ENCODE measurements at regions not wholly inside any gene's neighbourhood (a gene's known extent, or its start where the extent isn't known, plus 50 kb on each side); places are given as distances from the start of the nearest gene placed in this dataset.
"Not testable (repeated sequence)": the region's sequence is repeated elsewhere in the genome, so short reads cannot be mapped to it uniquely, and the experiment has no call there.

DNA sequence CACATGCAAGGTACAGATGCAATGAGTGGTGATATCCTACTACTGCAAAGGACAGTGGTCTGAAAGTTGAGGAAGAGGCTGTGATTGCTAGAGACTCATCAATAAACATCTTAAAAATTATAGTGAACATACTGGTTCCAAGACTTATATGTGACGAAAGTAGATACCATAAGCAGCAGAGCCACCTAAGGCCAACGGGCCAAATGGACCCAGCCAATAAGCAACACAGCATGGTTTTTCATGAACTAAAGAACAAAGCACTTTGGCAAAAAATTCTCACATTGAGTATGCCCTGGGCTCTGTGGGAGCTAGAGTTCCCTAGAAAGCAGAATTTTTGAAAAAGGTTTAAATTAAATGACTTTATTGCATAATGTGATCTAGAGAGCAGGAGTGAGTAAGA lies 272.1 kb downstream of the SI start:
- Histone ChIP-seq H3K9ac (ENCODE audit: insufficient read depth, low read length) (no peak overlapping the region), H2AFZ (ENCODE audit: low read length) (no peak overlapping the region), H4K20me1 (ENCODE audit: control insufficient read depth, extremely low read depth, insufficient read depth, low read length) (no peaks in the 10 kb centered on the region), H3K4me2 (ENCODE audit: extremely low read depth, insufficient read depth, low read length) (no peak overlapping the region), H3K27me3 (ENCODE audit: control insufficient read depth, insufficient read depth, low read length) (no peaks in the 10 kb centered on the region), H3K4me3 (replicated peaks in 1 of 4; ENCODE audit: control extremely low read depth in 1 of 4, insufficient read depth in 1 of 4, low read depth in 3 of 4, low read length in 4 of 4) (no peak overlapping the region), H3K79me2 (ENCODE audit: control insufficient read depth, insufficient read depth, low read length) (no peaks in the 10 kb centered on the region), H3K4me1 (ENCODE audit: control insufficient read depth, extremely low read depth, insufficient read depth, low read length) (no peaks in the 10 kb centered on the region), H3K9me3 (ENCODE audit: control insufficient read depth, insufficient read depth, low read depth, low read length) (no peaks in the 10 kb centered on the region), H3K27ac (ENCODE audit: insufficient read depth, low read length) (no peak overlapping the region), H3K36me3 (ENCODE audit: control insufficient read depth, insufficient read depth, low read length) (no peaks in the 10 kb centered on the region)
- no peak for TF ChIP-seq EZH2 (IDR thresholded peaks at IDR 0.05; ENCODE audit: low read length, missing control alignments)
- no peak for DNase-seq (ENCODE audit: low read depth in 2 of 2)

DNA sequence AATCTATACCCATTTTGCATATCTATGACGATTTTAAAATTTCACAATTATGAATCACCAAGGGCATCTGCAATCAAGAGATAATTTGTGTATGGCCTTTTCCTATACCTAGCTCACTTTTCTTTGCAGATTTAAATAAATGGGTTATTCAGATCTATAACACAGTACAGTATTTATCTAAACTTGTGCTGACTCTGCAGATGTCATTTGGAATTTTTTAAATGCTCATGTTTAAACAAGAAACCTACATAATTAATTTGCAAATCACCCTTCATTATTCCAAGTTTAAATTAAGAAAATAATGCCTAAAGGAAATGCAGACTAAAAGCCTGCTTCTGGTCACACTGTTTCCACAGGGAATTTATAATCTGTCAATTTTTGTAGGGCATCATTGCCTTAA lies 284.2 kb downstream of the SI start:
- TF ChIP-seq EZH2 (IDR thresholded peaks at IDR 0.05; ENCODE audit: low read length, missing control alignments), result no peak
- TF ChIP-seq, protein P1, sequence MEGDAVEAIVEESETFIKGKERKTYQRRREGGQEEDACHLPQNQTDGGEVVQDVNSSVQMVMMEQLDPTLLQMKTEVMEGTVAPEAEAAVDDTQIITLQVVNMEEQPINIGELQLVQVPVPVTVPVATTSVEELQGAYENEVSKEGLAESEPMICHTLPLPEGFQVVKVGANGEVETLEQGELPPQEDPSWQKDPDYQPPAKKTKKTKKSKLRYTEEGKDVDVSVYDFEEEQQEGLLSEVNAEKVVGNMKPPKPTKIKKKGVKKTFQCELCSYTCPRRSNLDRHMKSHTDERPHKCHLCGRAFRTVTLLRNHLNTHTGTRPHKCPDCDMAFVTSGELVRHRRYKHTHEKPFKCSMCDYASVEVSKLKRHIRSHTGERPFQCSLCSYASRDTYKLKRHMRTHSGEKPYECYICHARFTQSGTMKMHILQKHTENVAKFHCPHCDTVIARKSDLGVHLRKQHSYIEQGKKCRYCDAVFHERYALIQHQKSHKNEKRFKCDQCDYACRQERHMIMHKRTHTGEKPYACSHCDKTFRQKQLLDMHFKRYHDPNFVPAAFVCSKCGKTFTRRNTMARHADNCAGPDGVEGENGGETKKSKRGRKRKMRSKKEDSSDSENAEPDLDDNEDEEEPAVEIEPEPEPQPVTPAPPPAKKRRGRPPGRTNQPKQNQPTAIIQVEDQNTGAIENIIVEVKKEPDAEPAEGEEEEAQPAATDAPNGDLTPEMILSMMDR (conservative IDR thresholded peaks at IDR 0.05 in 1 of 2, IDR thresholded peaks at IDR 0.05 in 1 of 2; ENCODE audit: low read depth in 1 of 2, low read length in 2 of 2), result no peak
- Histone ChIP-seq H3K9ac (ENCODE audit: insufficient read depth, low read length) (no peak overlapping the region), H4K20me1 (ENCODE audit: control insufficient read depth, extremely low read depth, insufficient read depth, low read length) (no peaks in the 10 kb centered on the region), H3K4me2 (ENCODE audit: extremely low read depth, insufficient read depth, low read length) (no peak overlapping the region), H3K27me3 (ENCODE audit: control insufficient read depth, insufficient read depth, low read length) (no peaks in the 10 kb centered on the region), H3K79me2 (ENCODE audit: control insufficient read depth, insufficient read depth, low read length) (no peaks in the 10 kb centered on the region), H3K9me3 (ENCODE audit: control insufficient read depth, insufficient read depth, low read depth, low read length) (no peaks in the 10 kb centered on the region), H3K36me3 (ENCODE audit: control insufficient read depth, insufficient read depth, low read length) (no peaks in the 10 kb centered on the region), H3K4me1 (ENCODE audit: control insufficient read depth, extremely low read depth, insufficient read depth, low read length) (no peaks in the 10 kb centered on the region), H2AFZ (ENCODE audit: low read length) (no peak overlapping the region), H3K27ac (ENCODE audit: insufficient read depth, low read length) (no peak overlapping the region), H3K4me3 (replicated peaks in 1 of 4; ENCODE audit: control extremely low read depth in 1 of 4, insufficient read depth in 1 of 4, low read depth in 3 of 4, low read length in 4 of 4) (no peak overlapping the region)
- DNase-seq (ENCODE audit: low read depth in 2 of 2), result no peak

DNA sequence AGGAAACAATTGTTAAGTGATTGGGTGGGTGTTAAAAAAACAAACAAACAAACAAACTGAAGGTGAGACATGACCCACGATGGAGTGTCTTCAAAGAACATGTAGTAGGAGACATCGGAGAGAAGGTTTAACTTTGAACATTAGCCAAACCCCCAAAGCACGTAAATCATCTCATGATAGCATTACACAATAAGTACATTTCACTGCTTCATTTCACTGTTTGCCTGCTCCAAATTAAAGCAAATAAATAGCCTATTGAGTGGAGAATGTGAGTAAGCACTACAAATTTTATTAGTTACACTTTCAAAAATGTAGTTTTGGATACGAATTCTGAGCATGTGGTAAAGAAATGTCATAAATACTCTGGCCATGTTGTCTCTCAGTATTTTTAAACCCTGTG lies 287.0 kb downstream of the SI start:
- no peaks in the 10 kb centered on the region for H3K79me2 ChIP-seq (ENCODE audit: control insufficient read depth, insufficient read depth, low read length)
- H3K9me3 ChIP-seq (ENCODE audit: control insufficient read depth, insufficient read depth, low read depth, low read length), result no peaks in the 10 kb centered on the region
- H3K36me3 ChIP-seq (ENCODE audit: control insufficient read depth, insufficient read depth, low read length), result no peaks in the 10 kb centered on the region
- no peak overlapping the region for H3K27ac ChIP-seq (ENCODE audit: insufficient read depth, low read length)
- TF ChIP-seq EZH2 (IDR thresholded peaks at IDR 0.05; ENCODE audit: low read length, missing control alignments), result no peak
- TF ChIP-seq, protein P1 (conservative IDR thresholded peaks at IDR 0.05 in 1 of 2, IDR thresholded peaks at IDR 0.05 in 1 of 2; ENCODE audit: low read depth in 1 of 2, low read length in 2 of 2), result no peak
- H3K4me3 ChIP-seq (replicated peaks in 1 of 4; ENCODE audit: control extremely low read depth in 1 of 4, insufficient read depth in 1 of 4, low read depth in 3 of 4, low read length in 4 of 4), result no peak overlapping the region
- H3K4me2 ChIP-seq (ENCODE audit: extremely low read depth, insufficient read depth, low read length), result no peak overlapping the region
- no peak overlapping the region for H3K9ac ChIP-seq (ENCODE audit: insufficient read depth, low read length)
- no peak for DNase-seq (ENCODE audit: low read depth in 2 of 2)
- H3K27me3 ChIP-seq (ENCODE audit: control insufficient read depth, insufficient read depth, low read length), result no peaks in the 10 kb centered on the region
- H3K4me1 ChIP-seq (ENCODE audit: control insufficient read depth, extremely low read depth, insufficient read depth, low read length), result no peaks in the 10 kb centered on the region
- no peaks in the 10 kb centered on the region for H4K20me1 ChIP-seq (ENCODE audit: control insufficient read depth, extremely low read depth, insufficient read depth, low read length)
- H2AFZ ChIP-seq (ENCODE audit: low read length), result no peak overlapping the region

DNA sequence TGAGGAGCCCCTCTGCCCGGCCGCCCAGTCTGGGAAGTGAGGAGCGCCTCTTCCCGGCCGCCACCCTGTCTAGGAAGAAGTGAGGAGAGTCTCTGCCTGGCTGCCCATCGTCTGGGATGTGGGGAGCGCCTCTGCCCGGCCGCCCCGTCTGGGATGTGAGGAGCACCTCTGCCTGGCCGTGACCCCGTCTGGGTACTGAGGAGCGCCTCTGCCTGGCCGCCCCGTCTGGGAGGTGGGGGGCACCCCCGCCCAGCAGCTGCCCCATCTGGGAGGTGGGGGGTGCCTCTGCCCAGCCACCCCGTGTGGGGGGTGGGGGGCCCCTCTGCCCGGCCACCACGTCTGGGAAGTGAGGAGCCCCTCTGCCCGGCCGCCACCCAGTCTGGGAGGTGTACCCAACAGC lies 293.9 kb downstream of the SI start:
- not testable (repeated sequence) for H3K27ac ChIP-seq (ENCODE audit: insufficient read depth, low read length); H3K4me1 ChIP-seq (ENCODE audit: control insufficient read depth, extremely low read depth, insufficient read depth, low read length); H3K27me3 ChIP-seq (ENCODE audit: control insufficient read depth, insufficient read depth, low read length)

More for the DNA sequence above, 293.9 kb downstream of the SI start:
- not testable (repeated sequence) for H3K4me3 ChIP-seq (replicated peaks in 1 of 4; ENCODE audit: control extremely low read depth in 1 of 4, insufficient read depth in 1 of 4, low read depth in 3 of 4, low read length in 4 of 4); H3K4me2 ChIP-seq (ENCODE audit: extremely low read depth, insufficient read depth, low read length); DNase-seq (ENCODE audit: low read depth in 2 of 2); H4K20me1 ChIP-seq (ENCODE audit: control insufficient read depth, extremely low read depth, insufficient read depth, low read length); H3K9me3 ChIP-seq (ENCODE audit: control insufficient read depth, insufficient read depth, low read depth, low read length); H2AFZ ChIP-seq (ENCODE audit: low read length); H3K79me2 ChIP-seq (ENCODE audit: control insufficient read depth, insufficient read depth, low read length); H3K9ac ChIP-seq (ENCODE audit: insufficient read depth, low read length); H3K36me3 ChIP-seq (ENCODE audit: control insufficient read depth, insufficient read depth, low read length)
